Stomach (tissue), 8 donors: ENCODE measurements at regions not wholly inside any gene's neighbourhood (a gene's known extent, or its start where the extent isn't known, plus 50 kb on each side); places are given as distances from the start of the nearest gene placed in this dataset.

Source experiments
- DNase-seq, 2 donors: peaks; one replicate each; pipeline versions ENCODE4 v3.0.0 to v3.0.0-alpha.2; 2013 to 2019
- H3K27ac ChIP-seq, 5 donors: fragments of 200-600 bp in 4 of 5; sonication (generic) in 4 of 5; one replicate each; pipeline ENCODE4 v1.5.1; 2013 to 2019; ENCODE audit warnings: mild to moderate bottlenecking in 1 of 5, moderate library complexity in 1 of 5
- H3K27me3 ChIP-seq, 3 donors: fragments of 200-600 bp; sonication (generic); one replicate each; pipeline ENCODE4 v1.5.1; 2017 to 2019; ENCODE audit warnings: mixed run types in 1 of 3
- H3K36me3 ChIP-seq, 4 donors: fragments of 200-600 bp; sonication (generic); 1 replicate in 3 of 4; 2 replicates in 1 of 4; pipeline ENCODE4 v1.5.1; 2016 to 2019
- H3K4me1 ChIP-seq, 4 donors: fragments of 200-600 bp; sonication (generic); one replicate each; pipeline ENCODE4 v1.5.1; 2016 to 2019
- H3K4me3 ChIP-seq, 4 donors: fragments of 200-600 bp; sonication (generic) in 3 of 4; one replicate each; pipeline ENCODE4 v1.5.1; 2016 to 2019; ENCODE audit warnings: mild to moderate bottlenecking in 1 of 4
- H3K9me3 ChIP-seq, 4 donors: fragments of 200-600 bp; sonication (generic); one replicate each; pipeline ENCODE4 v1.5.1; 2016 to 2019
- CTCF ChIP-seq, 7 experiments: fragments of 450-650 bp in 4 of 7; fragments of 200-600 bp in 3 of 7; sonication (generic) in 3 of 7; IDR thresholded peaks; one replicate each; pipeline ENCODE4 v1.5.1; 2016 to 2019; ENCODE audit warnings: antibody characterized with exemption in 7 of 7, control low read depth in 2 of 7, mild to moderate bottlenecking in 1 of 7
- EP300 ChIP-seq: sonication (generic); formaldehyde crosslinking; IDR thresholded peaks from one replicate; pipeline ENCODE4 v1.6.1; 2017; ENCODE audit warnings: antibody characterized with exemption
- POLR2A ChIP-seq, 4 donors: fragments of 450-650 bp; IDR thresholded peaks; one replicate each; pipeline ENCODE4 v1.6.1; 2016; ENCODE audit warnings: antibody characterized with exemption in 4 of 4, control low read depth in 2 of 4, mild to moderate bottlenecking in 1 of 4, moderate library complexity in 1 of 4
- POLR2AphosphoS5 ChIP-seq, 3 donors: sonication (generic); formaldehyde crosslinking; IDR thresholded peaks; one replicate each; pipeline ENCODE4 v1.6.1; 2016; ENCODE audit warnings: antibody characterized with exemption in 3 of 3
- WGBS, 5 donors: extraction: QIAGEN DNeasy Blood & Tissue Kit in 3 of 5; methylation state at CpG; one replicate each; pipeline versions ENCODE4 v1.1.5 to v1.1.7; 2013 to 2018; 5-methylcytosine and 5-hydroxymethylcytosine counted together
- intact Hi-C: fragments of 100-400 bp; cut with DNase I; formaldehyde crosslinking; loops from one replicate; pipeline ENCODE4 v1.15.1; 2023; ENCODE audit warnings: low total_unique reads
- donor health status: healthy with polysubstance abuse.
- donor health status: Bipolar disorder and iron deficiency.
- donor health status: healthy.

GRCh38 chr20:23228912-23229311, 121.7 kb upstream of the NXT1 start:
- Histone ChIP-seq H3K36me3 (no peaks in the 10 kb centered on the region), H3K4me1 (peaks cover 0 to 18% (median 6%) of the 10 kb centered on the region in 4 donors), H3K27ac (peak overlapping the region in 2 of 5 donors; percentile 32 to 56), H3K9me3 (peaks cover 0 to 9% (median 0%) of the 10 kb centered on the region in 4 donors), H3K4me3 (no peak overlapping the region), H3K27me3 (no peaks in the 10 kb centered on the region)
- 53 to 67% (median 60%) methylated on average over 3 of the region's 3 CpGs for WGBS, 5 donors
- intact Hi-C loops: no loop called here
- DNase-seq: no peak
- TF ChIP-seq POLR2AphosphoS5 (IDR thresholded peaks at IDR 0.05) (peak in 1 of 3 donors; percentile 23), CTCF (IDR thresholded peaks at IDR 0.05) (no peak), POLR2A (IDR thresholded peaks at IDR 0.05) (no peak), EP300 (no peak)

DNA sequence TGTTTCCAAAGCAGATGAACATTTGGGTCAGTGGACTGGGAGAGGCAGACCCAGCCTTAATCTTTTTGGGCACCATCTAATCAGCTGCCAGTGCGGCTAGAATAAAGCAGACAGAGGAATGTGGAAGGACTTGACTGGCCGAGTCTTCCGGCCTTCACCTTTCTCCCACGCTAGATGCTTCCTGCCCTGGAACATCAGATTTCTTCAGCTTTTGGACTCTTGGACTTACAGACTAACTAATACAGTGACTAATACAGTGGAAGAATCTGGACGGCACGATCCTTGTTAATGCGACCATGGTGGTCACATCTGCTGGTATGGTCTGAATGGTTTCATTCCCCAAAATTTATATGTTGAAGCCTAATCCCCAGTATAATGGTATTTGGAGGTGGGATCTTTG, 122.6 kb upstream of the NXT1 start:
- TF ChIP-seq POLR2A (IDR thresholded peaks at IDR 0.05) (no peak), POLR2AphosphoS5 (IDR thresholded peaks at IDR 0.05) (no peak), CTCF (IDR thresholded peaks at IDR 0.05) (no peak), EP300 (no peak)
- H3K4me3 ChIP-seq: no peak overlapping the region
- peak overlapping the region in 4 of 5 donors; percentile 2 to 56 (median 36) for H3K27ac ChIP-seq
- H3K4me1 ChIP-seq: peaks cover 0 to 14% (median 3%) of the 10 kb centered on the region in 4 donors
- 56 to 71% (median 60%) methylated on average over 7 of the region's 7 CpGs for WGBS, 5 donors
- intact Hi-C loops: no loop called here
- DNase-seq: no peak
- H3K27me3 ChIP-seq: no peaks in the 10 kb centered on the region
- peaks cover 0 to 9% (median 0%) of the 10 kb centered on the region in 4 donors for H3K9me3 ChIP-seq
- no peaks in the 10 kb centered on the region for H3K36me3 ChIP-seq

DNA sequence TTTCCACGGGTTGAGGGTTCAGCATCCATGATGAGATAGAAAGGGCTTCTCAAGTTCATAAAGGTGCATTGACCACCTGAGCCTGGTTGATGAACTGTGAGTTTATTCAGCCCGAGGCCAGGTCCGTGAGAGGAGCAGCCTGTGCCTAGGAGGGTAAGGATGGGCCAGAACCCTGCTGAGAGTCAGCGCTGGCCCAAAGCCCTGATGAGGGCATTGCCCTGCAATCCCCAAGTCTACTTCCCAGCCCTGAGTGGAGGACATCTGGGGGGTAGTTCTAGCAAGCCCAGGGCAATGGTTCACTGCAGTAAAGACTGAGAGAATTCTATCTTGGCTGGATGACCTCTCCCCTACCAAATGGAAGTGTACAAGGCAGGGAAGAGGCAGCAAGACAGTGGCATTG, 123.3 kb upstream of the NXT1 start:
- Histone ChIP-seq H3K4me1 (peaks cover 0 to 7% (median 0%) of the 10 kb centered on the region in 4 donors), H3K36me3 (no peaks in the 10 kb centered on the region), H3K27me3 (no peaks in the 10 kb centered on the region), H3K27ac (peak overlapping the region in 4 of 5 donors; percentile 19 to 56 (median 52)), H3K9me3 (peaks cover 0 to 12% (median 6%) of the 10 kb centered on the region in 4 donors), H3K4me3 (no peak overlapping the region)
- DNase-seq: no peak
- 76 to 83% (median 77%) methylated on average over 4 of the region's 4 CpGs for WGBS, 5 donors
- intact Hi-C loops: no loop called here
- TF ChIP-seq POLR2A (IDR thresholded peaks at IDR 0.05) (no peak), POLR2AphosphoS5 (IDR thresholded peaks at IDR 0.05) (no peak), CTCF (IDR thresholded peaks at IDR 0.05) (no peak), EP300 (no peak)

- WGBS, 5 donors: 56 to 72% (median 62%) methylated on average over 2 of the region's 2 CpGs
- Histone ChIP-seq H3K27me3 (no peaks in the 10 kb centered on the region), H3K4me1 (peaks cover 0 to 7% (median 0%) of the 10 kb centered on the region in 4 donors), H3K36me3 (no peaks in the 10 kb centered on the region), H3K9me3 (peaks cover 0 to 12% (median 11%) of the 10 kb centered on the region in 4 donors), H3K4me3 (no peak overlapping the region), H3K27ac (peak overlapping the region; percentile 31 to 63 (median 57))
- intact Hi-C loops: no loop called here
- no peak for TF ChIP-seq POLR2A (IDR thresholded peaks at IDR 0.05)
- no peak for TF ChIP-seq CTCF (IDR thresholded peaks at IDR 0.05)
- no peak for TF ChIP-seq EP300
- TF ChIP-seq POLR2AphosphoS5 (IDR thresholded peaks at IDR 0.05): no peak
- DNase-seq: no peak
Measured at GRCh38 chr20:23226612-23227265, 123.9 kb upstream of the NXT1 start.
